Prostate gland (tissue), 2 donors: ENCODE measurements at regions not wholly inside any gene's neighbourhood (a gene's known extent, or its start where the extent isn't known, plus 50 kb on each side); places are given as distances from the start of the nearest gene placed in this dataset.

ENCODE experiments used
- POLR2A ChIP-seq: fragments of 450-650 bp; IDR thresholded peaks from one replicate; pipeline ENCODE4 v1.6.1; 2016; ENCODE audit warnings: antibody characterized with exemption, mild to moderate bottlenecking
- POLR2AphosphoS5 ChIP-seq: sonication (generic); formaldehyde crosslinking; IDR thresholded peaks from one replicate; pipeline ENCODE4 v1.6.1; 2017; ENCODE audit warnings: antibody characterized with exemption
- TF ChIP-seq, protein P1 (sequence below), 4 experiments: fragments of 200-600 bp in 2 of 4; fragments of 450-650 bp in 2 of 4; sonication (generic) in 2 of 4; IDR thresholded peaks; 1 replicate in 3 of 4; 2 replicates in 1 of 4; pipeline ENCODE4 v1.5.1; 2016 to 2019; ENCODE audit warnings: antibody characterized with exemption in 4 of 4, mild to moderate bottlenecking in 2 of 4, moderate library complexity in 2 of 4

DNA sequence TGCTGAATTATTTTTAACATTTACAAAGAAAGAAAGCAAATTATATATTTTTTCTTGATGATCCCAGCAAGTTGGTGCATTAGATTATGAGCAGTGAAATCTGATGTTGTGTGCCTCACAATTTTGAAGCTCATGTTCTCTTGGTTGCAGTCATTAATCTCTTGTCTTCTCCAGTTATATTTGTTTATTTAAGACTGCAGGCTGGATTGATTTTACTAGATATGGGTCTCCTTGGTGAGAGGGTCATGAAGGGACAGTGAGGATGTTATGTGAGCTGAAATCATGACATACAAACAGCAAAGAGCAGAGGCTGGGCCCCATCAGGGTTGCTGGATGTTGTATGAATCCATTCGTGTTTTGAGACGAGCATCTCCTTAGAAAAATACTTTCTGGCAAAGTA is 64.2 kb upstream of the AKIRIN2 start:
- TF ChIP-seq, protein P1, sequence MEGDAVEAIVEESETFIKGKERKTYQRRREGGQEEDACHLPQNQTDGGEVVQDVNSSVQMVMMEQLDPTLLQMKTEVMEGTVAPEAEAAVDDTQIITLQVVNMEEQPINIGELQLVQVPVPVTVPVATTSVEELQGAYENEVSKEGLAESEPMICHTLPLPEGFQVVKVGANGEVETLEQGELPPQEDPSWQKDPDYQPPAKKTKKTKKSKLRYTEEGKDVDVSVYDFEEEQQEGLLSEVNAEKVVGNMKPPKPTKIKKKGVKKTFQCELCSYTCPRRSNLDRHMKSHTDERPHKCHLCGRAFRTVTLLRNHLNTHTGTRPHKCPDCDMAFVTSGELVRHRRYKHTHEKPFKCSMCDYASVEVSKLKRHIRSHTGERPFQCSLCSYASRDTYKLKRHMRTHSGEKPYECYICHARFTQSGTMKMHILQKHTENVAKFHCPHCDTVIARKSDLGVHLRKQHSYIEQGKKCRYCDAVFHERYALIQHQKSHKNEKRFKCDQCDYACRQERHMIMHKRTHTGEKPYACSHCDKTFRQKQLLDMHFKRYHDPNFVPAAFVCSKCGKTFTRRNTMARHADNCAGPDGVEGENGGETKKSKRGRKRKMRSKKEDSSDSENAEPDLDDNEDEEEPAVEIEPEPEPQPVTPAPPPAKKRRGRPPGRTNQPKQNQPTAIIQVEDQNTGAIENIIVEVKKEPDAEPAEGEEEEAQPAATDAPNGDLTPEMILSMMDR (IDR thresholded peaks at IDR 0.05), result no peak
- no peak for TF ChIP-seq POLR2AphosphoS5
- TF ChIP-seq POLR2A, result no peak
